ENCODE measurements at regions not wholly inside any gene's neighbourhood (a gene's known extent, or its start where the extent isn't known, plus 50 kb on each side); places are given as distances from the start of the nearest gene placed in this dataset.

DNA sequence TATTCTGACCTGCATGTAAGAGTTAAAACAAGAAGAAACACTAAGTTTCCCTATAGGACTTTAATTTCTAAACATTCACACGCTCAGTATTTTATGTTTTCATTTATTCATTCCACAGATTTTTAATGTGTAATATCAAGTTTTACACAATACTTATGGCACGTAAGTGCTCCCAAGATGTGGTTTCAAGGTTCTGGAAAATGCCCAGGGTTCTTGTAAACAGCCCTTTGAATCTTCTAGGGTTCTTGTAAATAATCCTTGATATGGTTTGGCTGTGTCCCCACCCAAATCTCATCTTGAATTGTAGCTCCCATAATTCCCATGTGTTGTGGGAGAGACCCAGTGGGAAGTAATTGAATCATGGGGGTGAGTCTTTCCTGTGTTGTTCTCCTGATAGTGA lies 383.0 kb downstream of the TXNL1 start:
- intact Hi-C loops (cut with DNase I), result no loop called here
- no peaks in the 10 kb centered on the region for H3K9me3 ChIP-seq

DNA sequence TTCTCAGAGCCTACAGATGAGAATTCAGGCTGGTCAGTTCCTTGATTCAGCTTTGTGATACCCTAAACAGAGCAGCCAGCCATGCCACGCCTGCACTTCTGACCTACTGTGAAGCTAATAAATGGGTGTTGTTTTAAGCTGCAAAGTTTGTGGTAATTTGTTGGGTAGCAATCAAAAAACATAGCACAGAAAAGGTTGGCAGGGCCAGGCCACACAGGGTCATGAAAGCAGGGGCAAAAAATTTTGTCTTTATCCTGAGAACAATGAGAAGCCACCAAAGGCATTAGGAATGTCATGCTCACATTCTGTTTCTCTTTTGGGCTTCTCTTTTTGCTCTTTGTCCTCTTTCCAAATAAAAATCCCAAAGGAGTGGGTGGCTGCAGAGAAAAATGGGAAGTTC lies 385.9 kb downstream of the TXNL1 start:
- intact Hi-C loops (cut with DNase I), result no loop called here

More for the DNA sequence above, 383.0 kb downstream of the TXNL1 start:
- TF ChIP-seq POLR2A (IDR thresholded peaks at IDR 0.05), result no peak
- TF ChIP-seq POLR2AphosphoS5 (IDR thresholded peaks at IDR 0.05), result no peak
- no peak for TF ChIP-seq EP300 (IDR thresholded peaks at IDR 0.05)
- TF ChIP-seq, protein P1, sequence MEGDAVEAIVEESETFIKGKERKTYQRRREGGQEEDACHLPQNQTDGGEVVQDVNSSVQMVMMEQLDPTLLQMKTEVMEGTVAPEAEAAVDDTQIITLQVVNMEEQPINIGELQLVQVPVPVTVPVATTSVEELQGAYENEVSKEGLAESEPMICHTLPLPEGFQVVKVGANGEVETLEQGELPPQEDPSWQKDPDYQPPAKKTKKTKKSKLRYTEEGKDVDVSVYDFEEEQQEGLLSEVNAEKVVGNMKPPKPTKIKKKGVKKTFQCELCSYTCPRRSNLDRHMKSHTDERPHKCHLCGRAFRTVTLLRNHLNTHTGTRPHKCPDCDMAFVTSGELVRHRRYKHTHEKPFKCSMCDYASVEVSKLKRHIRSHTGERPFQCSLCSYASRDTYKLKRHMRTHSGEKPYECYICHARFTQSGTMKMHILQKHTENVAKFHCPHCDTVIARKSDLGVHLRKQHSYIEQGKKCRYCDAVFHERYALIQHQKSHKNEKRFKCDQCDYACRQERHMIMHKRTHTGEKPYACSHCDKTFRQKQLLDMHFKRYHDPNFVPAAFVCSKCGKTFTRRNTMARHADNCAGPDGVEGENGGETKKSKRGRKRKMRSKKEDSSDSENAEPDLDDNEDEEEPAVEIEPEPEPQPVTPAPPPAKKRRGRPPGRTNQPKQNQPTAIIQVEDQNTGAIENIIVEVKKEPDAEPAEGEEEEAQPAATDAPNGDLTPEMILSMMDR (IDR thresholded peaks at IDR 0.05), result no peak
- H3K36me3 ChIP-seq, result no peaks in the 10 kb centered on the region
- no peaks in the 10 kb centered on the region for H3K27me3 ChIP-seq
- H3K4me1 ChIP-seq, result peaks cover 0 to 8% (median 0%) of the 10 kb centered on the region in 4 donors
- no peak overlapping the region for H3K27ac ChIP-seq
- H3K4me3 ChIP-seq, result no peak overlapping the region
- DNase-seq, result no peak
- WGBS, 2 donors, result 78 to 84% methylated on average over 2 of the region's 2 CpGs

DNA sequence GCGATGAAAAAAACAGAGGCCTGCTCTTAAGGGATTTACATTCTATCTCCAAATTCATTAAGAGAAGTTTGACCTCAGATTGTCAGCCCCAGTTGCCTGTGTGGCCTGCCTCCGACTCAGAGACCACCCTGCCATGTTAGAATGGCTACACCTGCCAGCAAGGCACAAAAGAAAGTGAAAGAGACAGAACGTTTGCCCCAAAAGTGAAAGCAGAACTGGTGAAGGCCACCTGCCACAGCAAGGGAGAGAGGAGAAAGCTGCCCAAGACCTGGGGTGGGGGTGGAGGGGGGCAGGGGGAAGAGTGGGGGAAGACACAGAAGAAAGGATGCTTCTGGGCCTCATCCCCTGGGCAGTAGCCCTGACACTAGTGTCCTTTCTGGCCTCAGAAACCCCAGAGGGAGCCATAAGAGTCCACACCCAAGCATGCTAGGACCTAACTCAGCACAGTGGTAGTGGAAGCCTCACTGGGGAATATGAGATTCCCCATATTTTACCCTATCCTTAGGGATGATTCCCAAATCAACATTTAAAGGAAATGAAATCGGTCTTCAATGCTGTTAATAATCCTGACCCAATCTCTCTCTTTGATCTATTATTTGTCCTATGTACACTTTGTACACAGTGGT lies 389.7 kb downstream of the TXNL1 start:
- peaks cover 0 to 2% (median 0%) of the 10 kb centered on the region in 4 donors for H3K9me3 ChIP-seq
- 51 to 54% methylated on average over 4 of the region's 4 CpGs for WGBS, 2 donors
- no peak overlapping the region for H3K27ac ChIP-seq
- intact Hi-C loops (cut with DNase I), result no loop called here
- TF ChIP-seq, protein P1 (IDR thresholded peaks at IDR 0.05), result no peak
- TF ChIP-seq EP300 (IDR thresholded peaks at IDR 0.05) (no peak), POLR2A (IDR thresholded peaks at IDR 0.05) (no peak), POLR2AphosphoS5 (IDR thresholded peaks at IDR 0.05) (no peak)
- peaks cover 0 to 18% (median 5%) of the 10 kb centered on the region in 4 donors for H3K4me1 ChIP-seq
- no peak overlapping the region for H3K4me3 ChIP-seq
- H3K27me3 ChIP-seq, result no peaks in the 10 kb centered on the region
- DNase-seq, result no peak
- H3K36me3 ChIP-seq, result no peaks in the 10 kb centered on the region

More for the DNA sequence above, 385.9 kb downstream of the TXNL1 start:
- DNase-seq, result no peak
- 58 to 84% methylated on average over 1 of the region's 1 CpG for WGBS, 2 donors
- Histone ChIP-seq H3K4me3 (no peak overlapping the region), H3K27ac (no peak overlapping the region), H3K9me3 (peaks cover 0 to 2% (median 0%) of the 10 kb centered on the region in 4 donors), H3K36me3 (no peaks in the 10 kb centered on the region), H3K27me3 (no peaks in the 10 kb centered on the region), H3K4me1 (peaks cover 0 to 2% (median 0%) of the 10 kb centered on the region in 4 donors)
- TF ChIP-seq, protein P1 (IDR thresholded peaks at IDR 0.05), result no peak
- TF ChIP-seq POLR2AphosphoS5 (IDR thresholded peaks at IDR 0.05) (no peak), POLR2A (IDR thresholded peaks at IDR 0.05) (no peak)

DNA sequence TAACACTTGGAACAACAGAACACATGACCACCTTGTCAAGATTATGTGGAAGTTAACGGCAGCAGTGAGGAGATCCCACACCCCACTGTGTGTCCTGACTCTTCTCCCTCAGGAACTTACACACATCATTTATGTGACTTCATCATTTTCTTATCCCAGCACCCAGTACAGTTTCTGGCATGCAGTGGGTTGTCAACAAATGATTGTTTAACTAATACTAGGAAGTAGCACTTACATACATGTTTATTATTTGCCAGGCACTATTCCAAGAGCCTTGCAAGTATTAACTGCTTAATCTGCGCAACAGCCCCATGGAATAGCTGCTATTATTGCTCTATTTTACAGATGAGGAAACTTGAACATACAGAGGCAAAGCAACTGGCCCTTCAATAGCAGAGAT lies 391.5 kb downstream of the TXNL1 start:
- Histone ChIP-seq H3K27ac (no peak overlapping the region), H3K9me3 (peaks cover 0 to 2% (median 0%) of the 10 kb centered on the region in 4 donors), H3K4me1 (peaks cover 0 to 18% (median 5%) of the 10 kb centered on the region in 4 donors)

More for the DNA sequence above, 391.5 kb downstream of the TXNL1 start:
- DNase-seq, result no peak
- intact Hi-C loops (cut with DNase I), result no loop called here
- Histone ChIP-seq H3K4me3 (no peak overlapping the region), H3K36me3 (no peaks in the 10 kb centered on the region), H3K27me3 (no peaks in the 10 kb centered on the region)
- TF ChIP-seq, protein P1 (IDR thresholded peaks at IDR 0.05), result no peak
- no peak for TF ChIP-seq POLR2A (IDR thresholded peaks at IDR 0.05)
- no peak for TF ChIP-seq EP300 (IDR thresholded peaks at IDR 0.05)
- no peak for TF ChIP-seq POLR2AphosphoS5 (IDR thresholded peaks at IDR 0.05)
- WGBS, 2 donors, result 82 to 86% methylated on average over 2 of the region's 2 CpGs

Data from sigmoid colon (tissue), 6 donors.